Osteocyte (in vitro differentiated cells): ENCODE measurements at regions not wholly inside any gene's neighbourhood (a gene's known extent, or its start where the extent isn't known, plus 50 kb on each side); places are given as distances from the start of the nearest gene placed in this dataset.

Experiments used
- DNase-seq: peaks from one replicate; pipeline ENCODE4 v3.0.0; 2021; ENCODE audit warnings: mixed read lengths; ENCODE audit not compliant: unreplicated experiment; ENCODE audit errors: extremely low spot score
- H3K27ac Mint-ChIP-seq: one replicate; pipeline ENCODE4 v1.8.0; 2021; ENCODE audit warnings: mild to moderate bottlenecking, mixed read lengths; ENCODE audit not compliant: unreplicated experiment
- H3K27me3 Mint-ChIP-seq: one replicate; pipeline ENCODE4 v1.8.0; 2021; ENCODE audit warnings: mixed read lengths; ENCODE audit not compliant: unreplicated experiment
- H3K36me3 Mint-ChIP-seq: one replicate; pipeline ENCODE4 v1.8.0; 2021; ENCODE audit warnings: mixed read lengths; ENCODE audit not compliant: unreplicated experiment
- H3K4me1 Mint-ChIP-seq: one replicate; pipeline ENCODE4 v1.8.0; 2021; ENCODE audit warnings: mixed read lengths; ENCODE audit not compliant: unreplicated experiment
- H3K4me3 Mint-ChIP-seq: one replicate; pipeline ENCODE4 v1.8.0; 2021; ENCODE audit warnings: mild to moderate bottlenecking, moderate library complexity, mixed read lengths; ENCODE audit not compliant: unreplicated experiment
- H3K9me3 Mint-ChIP-seq: one replicate; pipeline ENCODE4 v1.8.0; 2021; ENCODE audit warnings: mixed read lengths; ENCODE audit not compliant: unreplicated experiment
- CTCF ChIP-seq: fragments of 200-600 bp; sonication (generic); IDR thresholded peaks from 2 replicates; pipeline ENCODE4 v1.5.0; 2021; ENCODE audit warnings: antibody characterized with exemption, mild to moderate bottlenecking, moderate library complexity

- no peak for TF ChIP-seq CTCF
- Mint-ChIP-seq H3K4me1 (no peaks in the 10 kb centered on the region), H3K9me3 (peaks cover 4% of the 10 kb centered on the region), H3K27me3 (no peaks in the 10 kb centered on the region), H3K36me3 (no peaks in the 10 kb centered on the region), H3K4me3 (no peak overlapping the region), H3K27ac (no peak overlapping the region)
- peak; percentile 67 for DNase-seq
Measured at GRCh38 chr7:157479326-157479725, 142.5 kb downstream of the DNAJB6 start.

GRCh38 chr7:157480371-157481050, 143.7 kb downstream of the DNAJB6 start:
- no peak overlapping the region for H3K27ac Mint-ChIP-seq
- no peaks in the 10 kb centered on the region for H3K36me3 Mint-ChIP-seq
- no peaks in the 10 kb centered on the region for H3K4me1 Mint-ChIP-seq
- H3K27me3 Mint-ChIP-seq, result no peaks in the 10 kb centered on the region
- TF ChIP-seq CTCF, result no peak
- no peaks in the 10 kb centered on the region for H3K9me3 Mint-ChIP-seq
- H3K4me3 Mint-ChIP-seq, result no peak overlapping the region
- DNase-seq, result peak; percentile 84

GRCh38 chr7:157481389-157481788, 144.6 kb downstream of the DNAJB6 start:
- H3K36me3 Mint-ChIP-seq, result no peaks in the 10 kb centered on the region
- no peak overlapping the region for H3K27ac Mint-ChIP-seq

GRCh38 chr7:157482025-157482424, 145.2 kb downstream of the DNAJB6 start:
- no peaks in the 10 kb centered on the region for H3K9me3 Mint-ChIP-seq
- H3K4me1 Mint-ChIP-seq, result no peaks in the 10 kb centered on the region
- H3K27ac Mint-ChIP-seq, result no peak overlapping the region
- no peaks in the 10 kb centered on the region for H3K27me3 Mint-ChIP-seq
- DNase-seq, result no peak
- H3K4me3 Mint-ChIP-seq, result no peak overlapping the region
- no peaks in the 10 kb centered on the region for H3K36me3 Mint-ChIP-seq
- no peak for TF ChIP-seq CTCF

More at GRCh38 chr7:157481389-157481788, 144.6 kb downstream of the DNAJB6 start:
- no peaks in the 10 kb centered on the region for H3K27me3 Mint-ChIP-seq
- no peak overlapping the region for H3K4me3 Mint-ChIP-seq
- H3K9me3 Mint-ChIP-seq, result no peaks in the 10 kb centered on the region
- DNase-seq, result no peak
- H3K4me1 Mint-ChIP-seq, result no peaks in the 10 kb centered on the region
- no peak for TF ChIP-seq CTCF

- Mint-ChIP-seq H3K36me3 (no peaks in the 10 kb centered on the region), H3K27ac (no peak overlapping the region), H3K9me3 (no peaks in the 10 kb centered on the region), H3K4me1 (no peaks in the 10 kb centered on the region), H3K4me3 (no peak overlapping the region), H3K27me3 (no peaks in the 10 kb centered on the region)
- no peak for TF ChIP-seq CTCF
- peak; percentile 38 for DNase-seq
Measured at GRCh38 chr7:157482517-157483087, 145.8 kb downstream of the DNAJB6 start.
